ENCODE measurements at regions not wholly inside any gene's neighbourhood (a gene's known extent, or its start where the extent isn't known, plus 50 kb on each side); places are given as distances from the start of the nearest gene placed in this dataset.

- TF ChIP-seq, protein P1, sequence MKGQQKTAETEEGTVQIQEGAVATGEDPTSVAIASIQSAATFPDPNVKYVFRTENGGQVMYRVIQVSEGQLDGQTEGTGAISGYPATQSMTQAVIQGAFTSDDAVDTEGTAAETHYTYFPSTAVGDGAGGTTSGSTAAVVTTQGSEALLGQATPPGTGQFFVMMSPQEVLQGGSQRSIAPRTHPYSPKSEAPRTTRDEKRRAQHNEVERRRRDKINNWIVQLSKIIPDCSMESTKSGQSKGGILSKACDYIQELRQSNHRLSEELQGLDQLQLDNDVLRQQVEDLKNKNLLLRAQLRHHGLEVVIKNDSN (IDR thresholded peaks at IDR 0.05; ENCODE audit: borderline replicate concordance, low read depth): no peak
- TF ChIP-seq TAF1 (IDR thresholded peaks at IDR 0.05; ENCODE audit: borderline replicate concordance, low read depth, low read length) (no peak), CTCF (IDR thresholded peaks at IDR 0.05) (no peak), EZH2phosphoT487 (IDR thresholded peaks at IDR 0.05; ENCODE audit: borderline replicate concordance, low read depth) (no peak)
Observed at GRCh38 chr16:74090871-74091270, 205.7 kb upstream of the PSMD7 start.

Data from SK-N-SH (cell line).